Activated T-helper 2 cell treated with anti-CD3 and anti-CD28 coated beads, Interferon-gamma antibody, Interleukin-2, Interleukin-4, amounts not matched to agents 10 μg/mL and 5 μg/mL and 100 μg/mL, durations not matched to agents 14 hours and 24 hours and 36 hours (primary cell): ENCODE measurements at regions not wholly inside any gene's neighbourhood (a gene's known extent, or its start where the extent isn't known, plus 50 kb on each side); places are given as distances from the start of the nearest gene placed in this dataset.

Experiments
- DNase-seq: peaks from one replicate; pipeline ENCODE4 v3.0.0; 2021; ENCODE audit warnings: low spot score
- H3K27ac Mint-ChIP-seq: one replicate; pipeline ENCODE4 v1.8.0; 2021; ENCODE audit warnings: mixed read lengths
- H3K27me3 Mint-ChIP-seq: one replicate; pipeline ENCODE4 v1.8.0; 2021; ENCODE audit warnings: low read depth, mixed read lengths
- H3K36me3 Mint-ChIP-seq: one replicate; pipeline ENCODE4 v1.8.0; 2021; ENCODE audit warnings: low read depth, mixed read lengths
- H3K4me1 Mint-ChIP-seq: one replicate; pipeline ENCODE4 v1.8.0; 2021; ENCODE audit warnings: low read depth, mixed read lengths
- H3K4me3 Mint-ChIP-seq: one replicate; pipeline ENCODE4 v1.8.0; 2021; ENCODE audit warnings: low read depth, mild to moderate bottlenecking, moderate library complexity, mixed read lengths
- H3K9me3 Mint-ChIP-seq: one replicate; pipeline ENCODE4 v1.8.0; 2021; ENCODE audit warnings: mixed read lengths
- intact Hi-C: fragments of 100-400 bp; cut with micrococcal nuclease; formaldehyde crosslinking; loops from one replicate; pipeline ENCODE4 v1.15.1; 2023

- DNase-seq, result no peak
These were observed 272.9 kb upstream of the TPM1 start for GRCh38 chr15:62769604-62770003.

GRCh38 chr15:62770111-62770660 is 272.4 kb upstream of the TPM1 start:
- no peaks in the 10 kb centered on the region for H3K4me1 Mint-ChIP-seq
- no peak for DNase-seq
- no peak overlapping the region for H3K4me3 Mint-ChIP-seq
- H3K36me3 Mint-ChIP-seq, result no peaks in the 10 kb centered on the region
- H3K27me3 Mint-ChIP-seq, result no peaks in the 10 kb centered on the region
- H3K27ac Mint-ChIP-seq, result no peak overlapping the region
- intact Hi-C loops, result no loop called here
- H3K9me3 Mint-ChIP-seq, result no peaks in the 10 kb centered on the region

More at GRCh38 chr15:62769604-62770003, 272.9 kb upstream of the TPM1 start:
- Mint-ChIP-seq H3K9me3 (no peaks in the 10 kb centered on the region), H3K36me3 (no peaks in the 10 kb centered on the region), H3K4me3 (no peak overlapping the region), H3K4me1 (no peaks in the 10 kb centered on the region), H3K27ac (no peak overlapping the region), H3K27me3 (no peaks in the 10 kb centered on the region)
- intact Hi-C loops, result no loop called here

GRCh38 chr15:62770752-62771151 is 271.8 kb upstream of the TPM1 start:
- H3K4me1 Mint-ChIP-seq, result no peaks in the 10 kb centered on the region
- DNase-seq, result no peak
- no peak overlapping the region for H3K4me3 Mint-ChIP-seq
- H3K9me3 Mint-ChIP-seq, result no peaks in the 10 kb centered on the region
- H3K36me3 Mint-ChIP-seq, result no peaks in the 10 kb centered on the region
- H3K27ac Mint-ChIP-seq, result no peak overlapping the region
- intact Hi-C loops, result no loop called here
- no peaks in the 10 kb centered on the region for H3K27me3 Mint-ChIP-seq

GRCh38 chr15:62771234-62771633 is 271.3 kb upstream of the TPM1 start:
- Mint-ChIP-seq H3K27me3 (no peaks in the 10 kb centered on the region), H3K27ac (no peak overlapping the region)
- DNase-seq, result no peak

GRCh38 chr15:62773369-62774165 is 269.0 kb upstream of the TPM1 start:
- Mint-ChIP-seq H3K27me3 (no peaks in the 10 kb centered on the region), H3K4me3 (no peak overlapping the region)

More at GRCh38 chr15:62771234-62771633, 271.3 kb upstream of the TPM1 start:
- intact Hi-C loops, result no loop called here
- H3K4me3 Mint-ChIP-seq, result no peak overlapping the region
- no peaks in the 10 kb centered on the region for H3K9me3 Mint-ChIP-seq
- no peaks in the 10 kb centered on the region for H3K4me1 Mint-ChIP-seq
- H3K36me3 Mint-ChIP-seq, result no peaks in the 10 kb centered on the region

GRCh38 chr15:62775932-62776331 is 266.6 kb upstream of the TPM1 start:
- H3K4me3 Mint-ChIP-seq, result no peak overlapping the region
- no peaks in the 10 kb centered on the region for H3K9me3 Mint-ChIP-seq
- no peak overlapping the region for H3K27ac Mint-ChIP-seq
- intact Hi-C loops, result no loop called here
- H3K4me1 Mint-ChIP-seq, result no peaks in the 10 kb centered on the region
- no peaks in the 10 kb centered on the region for H3K27me3 Mint-ChIP-seq
- no peak for DNase-seq
- H3K36me3 Mint-ChIP-seq, result no peaks in the 10 kb centered on the region

More at GRCh38 chr15:62773369-62774165, 269.0 kb upstream of the TPM1 start:
- no peak overlapping the region for H3K27ac Mint-ChIP-seq
- intact Hi-C loops, result no loop called here
- no peak for DNase-seq
- H3K9me3 Mint-ChIP-seq, result no peaks in the 10 kb centered on the region
- H3K4me1 Mint-ChIP-seq, result no peaks in the 10 kb centered on the region
- no peaks in the 10 kb centered on the region for H3K36me3 Mint-ChIP-seq

GRCh38 chr15:62777671-62778070 is 264.9 kb upstream of the TPM1 start:
- Mint-ChIP-seq H3K27ac (no peak overlapping the region), H3K4me3 (no peak overlapping the region), H3K27me3 (peaks cover 2% of the 10 kb centered on the region), H3K36me3 (no peaks in the 10 kb centered on the region), H3K4me1 (no peaks in the 10 kb centered on the region), H3K9me3 (no peaks in the 10 kb centered on the region)
- no peak for DNase-seq
- intact Hi-C loops, result no loop called here

GRCh38 chr15:62779036-62779770 is 263.3 kb upstream of the TPM1 start:
- intact Hi-C loops, result no loop called here

GRCh38 chr15:62779899-62780298 is 262.6 kb upstream of the TPM1 start:
- intact Hi-C loops, result loop anchor here (5.0 kb wide), 1 partner anchor 312 kb away; no protein-coding TSS in a partner anchor
- Mint-ChIP-seq H3K27me3 (peaks cover 2% of the 10 kb centered on the region), H3K9me3 (no peaks in the 10 kb centered on the region), H3K27ac (no peak overlapping the region), H3K4me3 (no peak overlapping the region), H3K4me1 (no peaks in the 10 kb centered on the region), H3K36me3 (no peaks in the 10 kb centered on the region)
- no peak for DNase-seq

More at GRCh38 chr15:62779036-62779770, 263.3 kb upstream of the TPM1 start:
- H3K36me3 Mint-ChIP-seq, result no peaks in the 10 kb centered on the region
- peaks cover 2% of the 10 kb centered on the region for H3K27me3 Mint-ChIP-seq
- no peak for DNase-seq
- no peaks in the 10 kb centered on the region for H3K4me1 Mint-ChIP-seq
- H3K9me3 Mint-ChIP-seq, result no peaks in the 10 kb centered on the region
- H3K27ac Mint-ChIP-seq, result no peak overlapping the region
- no peak overlapping the region for H3K4me3 Mint-ChIP-seq

GRCh38 chr15:62781081-62781497 is 261.5 kb upstream of the TPM1 start:
- H3K27me3 Mint-ChIP-seq, result peaks cover 2% of the 10 kb centered on the region
- H3K4me3 Mint-ChIP-seq, result no peak overlapping the region
- no peak for DNase-seq
- H3K27ac Mint-ChIP-seq, result no peak overlapping the region
- no peaks in the 10 kb centered on the region for H3K4me1 Mint-ChIP-seq
- H3K9me3 Mint-ChIP-seq, result no peaks in the 10 kb centered on the region
- intact Hi-C loops, result loop anchor here (5.0 kb wide), 1 partner anchor 311 kb away; no protein-coding TSS in a partner anchor
- no peaks in the 10 kb centered on the region for H3K36me3 Mint-ChIP-seq

GRCh38 chr15:62782071-62782841 is 260.3 kb upstream of the TPM1 start:
- H3K27ac Mint-ChIP-seq, result no peak overlapping the region
- intact Hi-C loops, result loop anchor here (5.0 kb wide), 1 partner anchor 310 kb away; no protein-coding TSS in a partner anchor
- no peaks in the 10 kb centered on the region for H3K36me3 Mint-ChIP-seq
- no peaks in the 10 kb centered on the region for H3K4me1 Mint-ChIP-seq
- no peaks in the 10 kb centered on the region for H3K9me3 Mint-ChIP-seq
- peaks cover 2% of the 10 kb centered on the region for H3K27me3 Mint-ChIP-seq
- no peak overlapping the region for H3K4me3 Mint-ChIP-seq
- no peak for DNase-seq

GRCh38 chr15:62782896-62783295 is 259.7 kb upstream of the TPM1 start:
- H3K4me3 Mint-ChIP-seq, result no peak overlapping the region
- no peaks in the 10 kb centered on the region for H3K9me3 Mint-ChIP-seq
- no peak for DNase-seq
- no peak overlapping the region for H3K27ac Mint-ChIP-seq
- intact Hi-C loops, result loop anchor here (5.0 kb wide), 1 partner anchor 309 kb away; no protein-coding TSS in a partner anchor
- no peaks in the 10 kb centered on the region for H3K4me1 Mint-ChIP-seq
- no peaks in the 10 kb centered on the region for H3K36me3 Mint-ChIP-seq
- H3K27me3 Mint-ChIP-seq, result peaks cover 2% of the 10 kb centered on the region
